ENCODE measurements at regions not wholly inside any gene's neighbourhood (a gene's known extent, or its start where the extent isn't known, plus 50 kb on each side); places are given as distances from the start of the nearest gene placed in this dataset.
"Not testable (repeated sequence)": the region's sequence is repeated elsewhere in the genome, so short reads cannot be mapped to it uniquely, and the experiment has no call there.

DNA sequence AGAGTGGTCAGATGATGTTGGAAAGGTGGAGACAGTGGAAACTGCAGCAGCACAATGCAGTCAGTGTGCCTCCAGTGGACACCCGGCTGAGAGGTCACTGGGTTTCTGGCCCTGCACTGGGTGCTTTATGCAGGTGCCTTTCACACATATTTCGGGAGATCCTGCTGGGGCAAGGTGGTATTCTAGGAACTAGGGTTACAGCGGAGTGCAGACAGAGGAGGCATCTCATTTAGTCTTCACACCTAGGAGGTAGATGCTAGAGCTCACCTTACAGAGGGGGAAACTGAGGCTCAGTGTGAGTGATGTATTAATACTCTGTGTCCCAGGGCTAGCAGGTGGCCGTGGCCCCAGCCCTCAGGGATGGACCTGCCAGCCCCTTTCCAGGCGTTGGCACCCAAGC, 103.9 kb upstream of the KCTD7 start:
- H3K79me2 ChIP-seq (ENCODE audit: control insufficient read depth, insufficient read depth, low read length, poor library complexity), result no peaks in the 10 kb centered on the region
- H3K4me3 ChIP-seq (ENCODE audit: low read depth, low read length), result no peak overlapping the region
- no peak overlapping the region for H3K18ac ChIP-seq (ENCODE audit: low read length)
- H2BK12ac ChIP-seq (ENCODE audit: low read length), result no peak overlapping the region
- H3K23ac ChIP-seq (ENCODE audit: low read length), result no peak overlapping the region
- no peak overlapping the region for H4K8ac ChIP-seq (ENCODE audit: low read depth, low read length)
- no peaks in the 10 kb centered on the region for H3K9me3 ChIP-seq (ENCODE audit: insufficient read depth, low read depth, low read length)
- no peak for DNase-seq
- H3K79me1 ChIP-seq (ENCODE audit: low read length), result no peaks in the 10 kb centered on the region
- H3K36me3 ChIP-seq (ENCODE audit: control insufficient read depth in 1 of 2, insufficient read depth in 2 of 2, low read length in 2 of 2), result no peaks in the 10 kb centered on the region
- no peaks in the 10 kb centered on the region for H3K27me3 ChIP-seq (ENCODE audit: insufficient read depth, low read length)
- WGBS (ENCODE audit: extremely low coverage, insufficient coverage, insufficient read length), result no CpG with 5 or more reads among the region's 5 CpGs
- H2AFZ ChIP-seq (ENCODE audit: insufficient read depth, low read length, poor library complexity), result no peak overlapping the region
- H3K9ac ChIP-seq (ENCODE audit: low read length), result no peak overlapping the region
- H3K4me1 ChIP-seq (ENCODE audit: control insufficient read depth in 1 of 2, insufficient read depth in 2 of 2, low read length in 2 of 2), result no peaks in the 10 kb centered on the region
- H4K12ac ChIP-seq (ENCODE audit: low read depth, low read length), result no peak overlapping the region
- H2AK5ac ChIP-seq (ENCODE audit: low read length), result no peak overlapping the region
- H4K91ac ChIP-seq (ENCODE audit: low read depth, low read length), result no peak overlapping the region
- no peak overlapping the region for H2BK120ac ChIP-seq (ENCODE audit: insufficient read depth, low read length, poor library complexity)
- no peak overlapping the region for H2BK5ac ChIP-seq (ENCODE audit: low read depth, low read length, poor library complexity)
- H3K4ac ChIP-seq (ENCODE audit: low read depth, low read length), result no peak overlapping the region
- H3K4me2 ChIP-seq (ENCODE audit: low read length), result no peak overlapping the region
- no peak overlapping the region for H3K27ac ChIP-seq (ENCODE audit: low read depth, low read length)
- no peak overlapping the region for H3K14ac ChIP-seq (ENCODE audit: low read length)

DNA sequence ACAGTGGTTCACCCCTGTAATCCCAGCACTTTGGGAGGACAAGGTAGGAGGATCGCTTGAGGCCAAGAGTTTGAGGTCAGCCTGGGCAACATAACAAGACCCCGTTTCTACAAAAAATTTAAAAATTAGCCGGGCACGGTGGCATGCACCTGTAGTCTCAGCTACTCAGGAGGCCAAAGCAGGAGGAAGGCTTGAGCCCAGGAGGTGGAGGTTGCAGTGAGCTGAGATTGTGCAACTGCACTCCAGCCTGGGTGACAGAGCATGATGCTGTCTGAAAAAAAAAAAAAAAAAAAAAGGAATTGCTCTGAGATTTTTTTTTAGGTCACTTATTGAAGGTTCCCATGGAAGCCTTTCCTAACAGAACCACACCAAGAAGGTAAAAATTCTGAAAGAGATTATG, 101.9 kb upstream of the KCTD7 start:
- H4K12ac ChIP-seq (ENCODE audit: low read depth, low read length); H2BK12ac ChIP-seq (ENCODE audit: low read length): not testable (repeated sequence)
- no CpG with 5 or more reads among the region's 4 CpGs for WGBS (ENCODE audit: extremely low coverage, insufficient coverage, insufficient read length)

DNA sequence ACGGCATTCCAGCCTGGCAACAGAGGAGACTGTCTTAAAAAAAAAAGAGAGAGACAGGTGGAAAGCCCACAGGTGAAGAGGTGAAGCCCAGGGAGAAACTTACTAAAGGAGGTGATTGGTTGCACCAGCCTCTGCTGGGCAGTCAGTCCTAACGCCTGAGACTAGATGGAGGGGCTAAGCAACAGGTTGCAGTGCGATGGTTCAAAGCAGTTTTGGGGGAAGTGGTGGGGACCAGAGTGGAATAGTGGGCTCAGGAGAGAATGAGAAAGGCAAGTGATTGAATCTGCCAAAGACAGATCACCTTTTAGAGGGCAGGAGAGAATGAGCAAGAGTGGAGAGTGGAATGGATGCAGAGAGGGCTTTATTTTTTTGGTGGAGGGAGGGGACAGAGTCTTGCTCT, 100.0 kb upstream of the KCTD7 start:
- DNase-seq, result no peak
- H3K23ac ChIP-seq (ENCODE audit: low read length), result no peak overlapping the region
- no peaks in the 10 kb centered on the region for H3K9me3 ChIP-seq (ENCODE audit: insufficient read depth, low read depth, low read length)
- no peak overlapping the region for H3K27ac ChIP-seq (ENCODE audit: low read depth, low read length)
- no CpG with 5 or more reads among the region's 3 CpGs for WGBS (ENCODE audit: extremely low coverage, insufficient coverage, insufficient read length)
- no peak overlapping the region for H3K4me3 ChIP-seq (ENCODE audit: low read depth, low read length)
- H2AK5ac ChIP-seq (ENCODE audit: low read length), result no peak overlapping the region
- H3K4me2 ChIP-seq (ENCODE audit: low read length), result no peak overlapping the region
- no peak overlapping the region for H3K14ac ChIP-seq (ENCODE audit: low read length)
- H3K4ac ChIP-seq (ENCODE audit: low read depth, low read length), result no peak overlapping the region
- no peak overlapping the region for H2BK120ac ChIP-seq (ENCODE audit: insufficient read depth, low read length, poor library complexity)
- no peak overlapping the region for H4K91ac ChIP-seq (ENCODE audit: low read depth, low read length)
- H3K9ac ChIP-seq (ENCODE audit: low read length), result no peak overlapping the region
- no peak overlapping the region for H3K18ac ChIP-seq (ENCODE audit: low read length)
- H4K12ac ChIP-seq (ENCODE audit: low read depth, low read length), result peak overlapping the region; percentile 38
- H3K79me1 ChIP-seq (ENCODE audit: low read length), result no peaks in the 10 kb centered on the region
- H3K79me2 ChIP-seq (ENCODE audit: control insufficient read depth, insufficient read depth, low read length, poor library complexity), result no peaks in the 10 kb centered on the region
- H2BK12ac ChIP-seq (ENCODE audit: low read length), result no peak overlapping the region
- H2AFZ ChIP-seq (ENCODE audit: insufficient read depth, low read length, poor library complexity), result no peak overlapping the region
- H3K27me3 ChIP-seq (ENCODE audit: insufficient read depth, low read length), result no peaks in the 10 kb centered on the region
- no peaks in the 10 kb centered on the region for H3K4me1 ChIP-seq (ENCODE audit: control insufficient read depth in 1 of 2, insufficient read depth in 2 of 2, low read length in 2 of 2)
- H2BK5ac ChIP-seq (ENCODE audit: low read depth, low read length, poor library complexity), result no peak overlapping the region
- H4K8ac ChIP-seq (ENCODE audit: low read depth, low read length), result no peak overlapping the region
- H3K36me3 ChIP-seq (ENCODE audit: control insufficient read depth in 1 of 2, insufficient read depth in 2 of 2, low read length in 2 of 2), result no peaks in the 10 kb centered on the region

More for the DNA sequence above, 101.9 kb upstream of the KCTD7 start:
- H3K36me3 ChIP-seq (ENCODE audit: control insufficient read depth in 1 of 2, insufficient read depth in 2 of 2, low read length in 2 of 2); H2BK5ac ChIP-seq (ENCODE audit: low read depth, low read length, poor library complexity); H3K18ac ChIP-seq (ENCODE audit: low read length); H3K27ac ChIP-seq (ENCODE audit: low read depth, low read length); H2AK5ac ChIP-seq (ENCODE audit: low read length); H3K4me3 ChIP-seq (ENCODE audit: low read depth, low read length); H3K14ac ChIP-seq (ENCODE audit: low read length); H2BK120ac ChIP-seq (ENCODE audit: insufficient read depth, low read length, poor library complexity); H3K4ac ChIP-seq (ENCODE audit: low read depth, low read length); H3K79me1 ChIP-seq (ENCODE audit: low read length); H3K9me3 ChIP-seq (ENCODE audit: insufficient read depth, low read depth, low read length); H4K91ac ChIP-seq (ENCODE audit: low read depth, low read length); H3K79me2 ChIP-seq (ENCODE audit: control insufficient read depth, insufficient read depth, low read length, poor library complexity); H4K8ac ChIP-seq (ENCODE audit: low read depth, low read length); H3K9ac ChIP-seq (ENCODE audit: low read length); H3K27me3 ChIP-seq (ENCODE audit: insufficient read depth, low read length); H3K4me1 ChIP-seq (ENCODE audit: control insufficient read depth in 1 of 2, insufficient read depth in 2 of 2, low read length in 2 of 2); H2AFZ ChIP-seq (ENCODE audit: insufficient read depth, low read length, poor library complexity); H3K23ac ChIP-seq (ENCODE audit: low read length); H3K4me2 ChIP-seq (ENCODE audit: low read length); DNase-seq: not testable (repeated sequence)

DNA sequence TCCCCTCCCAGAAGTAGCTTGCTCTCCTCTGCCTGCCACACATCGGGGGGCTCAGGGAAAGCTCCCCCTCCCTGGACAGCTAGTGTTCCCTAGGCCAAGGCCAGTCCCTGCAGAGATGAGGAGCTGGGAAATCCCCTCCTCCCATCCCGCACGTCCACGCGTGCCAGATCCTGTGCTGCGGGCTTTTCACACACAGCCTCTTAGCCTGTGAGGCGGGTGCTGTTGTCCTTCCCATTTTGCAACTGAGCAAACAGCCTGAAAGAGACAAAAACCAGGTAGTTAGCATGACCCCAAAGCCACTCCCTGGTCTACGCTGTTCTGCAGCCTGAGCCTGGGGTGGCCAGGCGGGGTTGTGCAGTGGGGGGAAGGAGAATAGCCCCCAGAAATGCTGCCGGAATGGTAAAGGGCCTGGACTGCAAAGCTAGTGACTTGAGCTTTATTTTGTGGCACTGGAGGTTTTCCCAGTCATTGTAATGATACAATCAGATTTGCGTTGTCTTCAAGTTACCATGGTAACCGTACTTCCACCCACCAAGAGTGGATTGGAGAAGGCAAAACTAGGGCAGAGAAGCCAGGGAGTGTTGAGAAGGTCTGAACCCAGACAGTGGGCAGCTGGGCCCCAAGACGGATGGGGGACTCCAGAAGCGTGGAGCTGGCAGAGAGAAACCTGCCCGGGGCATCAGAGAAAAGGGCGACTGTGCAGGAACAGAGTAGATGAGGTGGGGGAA, 98.6 kb upstream of the KCTD7 start:
- H3K18ac ChIP-seq (ENCODE audit: low read length), result no peak overlapping the region
- H2BK12ac ChIP-seq (ENCODE audit: low read length), result no peak overlapping the region
- H3K27ac ChIP-seq (ENCODE audit: low read depth, low read length), result no peak overlapping the region
- no peak overlapping the region for H2AFZ ChIP-seq (ENCODE audit: insufficient read depth, low read length, poor library complexity)
- no peak overlapping the region for H4K8ac ChIP-seq (ENCODE audit: low read depth, low read length)
- H2BK120ac ChIP-seq (ENCODE audit: insufficient read depth, low read length, poor library complexity), result no peak overlapping the region
- no peaks in the 10 kb centered on the region for H3K79me2 ChIP-seq (ENCODE audit: control insufficient read depth, insufficient read depth, low read length, poor library complexity)
- no peak overlapping the region for H3K9ac ChIP-seq (ENCODE audit: low read length)
- no peak overlapping the region for H3K23ac ChIP-seq (ENCODE audit: low read length)
- H4K91ac ChIP-seq (ENCODE audit: low read depth, low read length), result no peak overlapping the region
- no peaks in the 10 kb centered on the region for H3K4me1 ChIP-seq (ENCODE audit: control insufficient read depth in 1 of 2, insufficient read depth in 2 of 2, low read length in 2 of 2)
- no peaks in the 10 kb centered on the region for H3K36me3 ChIP-seq (ENCODE audit: control insufficient read depth in 1 of 2, insufficient read depth in 2 of 2, low read length in 2 of 2)
- WGBS (ENCODE audit: extremely low coverage, insufficient coverage, insufficient read length), result no CpG with 5 or more reads among the region's 16 CpGs
- H4K12ac ChIP-seq (ENCODE audit: low read depth, low read length), result no peak overlapping the region
- H3K27me3 ChIP-seq (ENCODE audit: insufficient read depth, low read length), result no peaks in the 10 kb centered on the region
- no peak overlapping the region for H3K14ac ChIP-seq (ENCODE audit: low read length)
- no peak overlapping the region for H3K4ac ChIP-seq (ENCODE audit: low read depth, low read length)
- H3K4me2 ChIP-seq (ENCODE audit: low read length), result no peak overlapping the region
- no peaks in the 10 kb centered on the region for H3K79me1 ChIP-seq (ENCODE audit: low read length)
- H3K9me3 ChIP-seq (ENCODE audit: insufficient read depth, low read depth, low read length), result no peaks in the 10 kb centered on the region
- H2AK5ac ChIP-seq (ENCODE audit: low read length), result no peak overlapping the region
- no peak for DNase-seq
- H2BK5ac ChIP-seq (ENCODE audit: low read depth, low read length, poor library complexity), result no peak overlapping the region
- no peak overlapping the region for H3K4me3 ChIP-seq (ENCODE audit: low read depth, low read length)
